BJ (cell line): ENCODE measurements at regions not wholly inside any gene's neighbourhood (a gene's known extent, or its start where the extent isn't known, plus 50 kb on each side); places are given as distances from the start of the nearest gene placed in this dataset.

ENCODE experiments used
- CTCF ChIA-PET: fragments of 350-600 bp; formaldehyde crosslinking; extraction: SDS; loops from one replicate; lab custom pipeline; 2021; ENCODE audit warnings: antibody characterized with exemption, inconsistent platforms; lab: Yijun Ruan, JAX
- POLR2A ChIA-PET: fragments of 300-600 bp; sonication (Branson Sonifier 250); formaldehyde crosslinking; extraction: SDS; loops from one replicate; lab custom pipeline; 2021; ENCODE audit warnings: antibody characterized with exemption; lab: Charles Lee
- DNase-seq: peaks from one replicate; pipeline ENCODE4 v3.0.0-alpha.2; 2011; ENCODE audit warnings: low read depth
- H3K27me3 ChIP-seq: 2 replicates; pipeline ENCODE4 v1.6.0; 2011; ENCODE audit warnings: low read length; ENCODE audit not compliant: control insufficient read depth, insufficient read depth
- H3K36me3 ChIP-seq: 2 replicates; pipeline ENCODE4 v1.5.1; 2011; ENCODE audit warnings: low read length; ENCODE audit not compliant: control insufficient read depth, insufficient read depth
- H3K4me3 ChIP-seq: 2 replicates; pipeline ENCODE4 v1.5.1; 2011; ENCODE audit warnings: low read depth, mild to moderate bottlenecking, control low read depth, low read length
- CTCF ChIP-seq: IDR thresholded peaks from 2 replicates; pipeline ENCODE4 v1.5.1; 2011; ENCODE audit warnings: low read depth, mild to moderate bottlenecking, control low read depth, inconsistent platforms, low read length, moderate library complexity; ENCODE audit not compliant: insufficient read depth

- POLR2A ChIA-PET = no interaction called here
- Histone ChIP-seq H3K27me3 (no peaks in the 10 kb centered on the region), H3K4me3 (no peak overlapping the region), H3K36me3 (no peaks in the 10 kb centered on the region)
- TF ChIP-seq CTCF = no peak
- CTCF ChIA-PET = interaction anchor here (0.7 kb wide), 1 partner anchor 26 kb away, joined by 3 read pairs; no protein-coding TSS in a partner anchor
- no peak for DNase-seq
Observed at GRCh38 chr12:97200181-97200580, 262.4 kb upstream of the RMST start.

GRCh38 chr12:97203408-97203807 is 259.2 kb upstream of the RMST start:
- TF ChIP-seq CTCF = no peak
- H3K4me3 ChIP-seq = no peak overlapping the region
- CTCF ChIA-PET = no interaction called here
- POLR2A ChIA-PET = no interaction called here
- no peak for DNase-seq
- H3K27me3 ChIP-seq = no peaks in the 10 kb centered on the region
- H3K36me3 ChIP-seq = no peaks in the 10 kb centered on the region

- ChIA-PET CTCF (no interaction called here), POLR2A (no interaction called here)
- no peak overlapping the region for H3K4me3 ChIP-seq
- DNase-seq = no peak
- no peak for TF ChIP-seq CTCF
- no peaks in the 10 kb centered on the region for H3K27me3 ChIP-seq
- H3K36me3 ChIP-seq = no peaks in the 10 kb centered on the region
Observed at GRCh38 chr12:97209997-97210396, 252.6 kb upstream of the RMST start.

- no peaks in the 10 kb centered on the region for H3K36me3 ChIP-seq
- POLR2A ChIA-PET = interaction anchor here (0.6 kb wide), 1 partner anchor 9 kb away, joined by 3 read pairs; no protein-coding TSS in a partner anchor
- H3K27me3 ChIP-seq = no peaks in the 10 kb centered on the region
- DNase-seq = no peak
- H3K4me3 ChIP-seq = no peak overlapping the region
- no peak for TF ChIP-seq CTCF
- CTCF ChIA-PET = no interaction called here
Observed at GRCh38 chr12:97211416-97211930, 251.1 kb upstream of the RMST start.

DNA sequence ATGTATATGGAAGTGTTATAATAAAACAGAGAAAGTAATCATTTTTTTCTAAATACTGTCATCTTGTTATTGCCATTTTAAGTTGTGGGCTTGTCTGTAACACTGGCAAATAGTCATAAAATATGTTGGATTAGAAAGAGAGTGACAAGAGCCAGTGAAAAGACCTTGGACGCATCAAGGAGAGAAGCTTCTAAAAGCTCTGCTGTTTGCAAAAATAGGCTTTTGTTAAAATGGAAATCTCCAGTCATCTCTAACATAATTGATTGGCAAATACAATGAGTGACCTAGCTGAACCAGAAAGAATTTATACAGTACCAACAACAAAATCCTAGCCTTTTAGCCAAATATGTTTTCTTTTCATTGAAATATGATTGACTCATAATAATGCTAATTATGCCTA is 245.8 kb upstream of the RMST start:
- Histone ChIP-seq H3K4me3 (no peak overlapping the region), H3K27me3 (no peaks in the 10 kb centered on the region), H3K36me3 (no peaks in the 10 kb centered on the region)
- CTCF ChIA-PET = no interaction called here
- DNase-seq = no peak
- POLR2A ChIA-PET = no interaction called here
- TF ChIP-seq CTCF = no peak
